ENCODE measurements at regions not wholly inside any gene's neighbourhood (a gene's known extent, or its start where the extent isn't known, plus 50 kb on each side); places are given as distances from the start of the nearest gene placed in this dataset.
A peak's percentile ranks its signal among the peaks of the same experiment; 100 is the strongest.

- Histone ChIP-seq H3K9me3 (no peaks in the 10 kb centered on the region), H3K27ac (no peak overlapping the region), H3K4me3 (no peak overlapping the region), H3K4me1 (no peaks in the 10 kb centered on the region), H3K4me2 (no peak overlapping the region)
- ChIA-PET CTCF (no interaction called here), POLR2A (no interaction called here)
- 4% methylated on average over 1 of the region's 1 CpG for WGBS (ENCODE audit: missing lambda C conversion rate)
- FAIRE-seq (no peak), DNase-seq (ENCODE audit: low read depth in 1 of 2, low spot score in 1 of 2) (no peak), ATAC-seq (no peak)
- TF ChIP-seq BCL3 (IDR thresholded peaks at IDR 0.05) (no peak), HMGXB4 (CRISPR knock-in tag; IDR thresholded peaks at IDR 0.05; ENCODE audit: borderline replicate concordance) (no peak), CTCF (IDR thresholded peaks at IDR 0.05) (no peak), MAZ (IDR thresholded peaks at IDR 0.05; ENCODE audit: borderline replicate concordance, low read depth, low read length) (no peak), TFCP2L1 (CRISPR knock-in tag; IDR thresholded peaks at IDR 0.05) (no peak), RAD21 (conservative IDR thresholded peaks at IDR 0.05 in 1 of 2, IDR thresholded peaks at IDR 0.05 in 1 of 2) (no peak), RARB (CRISPR knock-in tag; IDR thresholded peaks at IDR 0.05) (no peak), USF2 (IDR thresholded peaks at IDR 0.05) (no peak), HEYL (CRISPR knock-in tag; IDR thresholded peaks at IDR 0.05) (no peak)
Measured at GRCh38 chr9:18045326-18045725, 428.6 kb upstream of the ADAMTSL1 start.

GRCh38 chr9:18046068-18046467 lies 427.9 kb upstream of the ADAMTSL1 start:
- POLR2A ChIA-PET, result no interaction called here
- Histone ChIP-seq H3K27ac (no peak overlapping the region), H3K4me1 (no peaks in the 10 kb centered on the region), H3K9me3 (no peaks in the 10 kb centered on the region), H3K4me2 (no peak overlapping the region), H3K4me3 (no peak overlapping the region)
- TF ChIP-seq CTCF (IDR thresholded peaks at IDR 0.05), result no peak
- no peak for TF ChIP-seq TFCP2L1 (CRISPR knock-in tag; IDR thresholded peaks at IDR 0.05)
- TF ChIP-seq HOXB5 (CRISPR knock-in tag; IDR thresholded peaks at IDR 0.05), result no peak
- CTCF ChIA-PET, result no interaction called here
- FAIRE-seq, result no peak
- no peak for DNase-seq (ENCODE audit: low read depth in 1 of 2, low spot score in 1 of 2)
- WGBS (ENCODE audit: missing lambda C conversion rate), result 3% methylated on average over 1 of the region's 1 CpG
- ATAC-seq, result no peak

- ChIA-PET POLR2A (no interaction called here), CTCF (interaction anchor here (1.6 kb wide), 1 partner anchor 11 kb away, joined by 4 read pairs; no protein-coding TSS in a partner anchor)
- H3K27ac ChIP-seq, result no peak overlapping the region
- no peaks in the 10 kb centered on the region for H3K4me1 ChIP-seq
- ATAC-seq, result no peak
- no peak overlapping the region for H3K4me2 ChIP-seq
- TF ChIP-seq JUNB (IDR thresholded peaks at IDR 0.05) (no peak), MAFK (IDR thresholded peaks at IDR 0.05; ENCODE audit: partially characterized antibody) (peak; percentile 86)
- 0% methylated on average over 2 of the region's 2 CpGs for WGBS (ENCODE audit: missing lambda C conversion rate)
- DNase-seq (ENCODE audit: low read depth in 1 of 2, low spot score in 1 of 2), result no peak
- H3K9me3 ChIP-seq, result no peaks in the 10 kb centered on the region
- no peak for FAIRE-seq
- no peak overlapping the region for H3K4me3 ChIP-seq
Measured at GRCh38 chr9:18051638-18052037, 422.3 kb upstream of the ADAMTSL1 start.

Measured in A549 (cell line).